HG02885 (cell line): ENCODE measurements at regions not wholly inside any gene's neighbourhood (a gene's known extent, or its start where the extent isn't known, plus 50 kb on each side); places are given as distances from the start of the nearest gene placed in this dataset.

Experiments used
- ATAC-seq: cut with Tn5 transposase; IDR thresholded peaks from one replicate; pipeline ENCODE4 v1.9.1; 2021; ENCODE audit warnings: mild to moderate bottlenecking; ENCODE audit not compliant: unreplicated experiment, poor library complexity

- ATAC-seq, result no peak
Measured at GRCh38 chr18:21162786-21163185, 51.2 kb upstream of the ROCK1 start.

GRCh38 chr18:21163647-21164547, 52.3 kb upstream of the ROCK1 start:
- ATAC-seq, result no peak

DNA sequence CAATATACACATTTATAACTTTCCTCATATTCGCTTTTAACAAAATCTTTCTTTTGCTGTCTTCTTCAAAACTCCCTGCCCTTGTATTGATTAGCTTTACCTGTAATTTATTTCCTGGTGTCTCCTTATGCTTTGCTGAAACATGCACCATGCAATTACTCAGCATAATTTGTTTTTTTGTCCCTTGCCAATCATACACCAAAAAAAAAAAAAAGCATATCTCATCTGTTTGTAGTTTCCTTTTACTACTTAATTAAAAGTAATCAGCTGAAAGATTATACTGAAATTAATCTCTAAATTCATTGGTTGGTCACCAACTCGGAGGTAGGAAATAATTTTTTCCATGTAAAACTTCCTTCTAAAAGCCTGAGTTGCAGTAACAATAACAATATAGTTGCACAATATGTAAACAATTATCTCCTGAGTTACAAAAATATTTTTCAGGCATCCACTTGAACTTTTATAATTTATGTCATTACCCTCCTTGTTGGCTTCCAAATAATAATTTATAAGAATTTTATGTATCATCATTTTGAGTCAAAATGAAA, 53.0 kb upstream of the ROCK1 start:
- no peak for ATAC-seq

GRCh38 chr18:21167641-21168377, 56.2 kb upstream of the ROCK1 start:
- ATAC-seq, result no peak

- ATAC-seq, result no peak
Measured at GRCh38 chr18:21168880-21169279, 57.3 kb upstream of the ROCK1 start.

GRCh38 chr18:21177822-21178221, 64.2 kb upstream of the GREB1L start:
- no peak for ATAC-seq

DNA sequence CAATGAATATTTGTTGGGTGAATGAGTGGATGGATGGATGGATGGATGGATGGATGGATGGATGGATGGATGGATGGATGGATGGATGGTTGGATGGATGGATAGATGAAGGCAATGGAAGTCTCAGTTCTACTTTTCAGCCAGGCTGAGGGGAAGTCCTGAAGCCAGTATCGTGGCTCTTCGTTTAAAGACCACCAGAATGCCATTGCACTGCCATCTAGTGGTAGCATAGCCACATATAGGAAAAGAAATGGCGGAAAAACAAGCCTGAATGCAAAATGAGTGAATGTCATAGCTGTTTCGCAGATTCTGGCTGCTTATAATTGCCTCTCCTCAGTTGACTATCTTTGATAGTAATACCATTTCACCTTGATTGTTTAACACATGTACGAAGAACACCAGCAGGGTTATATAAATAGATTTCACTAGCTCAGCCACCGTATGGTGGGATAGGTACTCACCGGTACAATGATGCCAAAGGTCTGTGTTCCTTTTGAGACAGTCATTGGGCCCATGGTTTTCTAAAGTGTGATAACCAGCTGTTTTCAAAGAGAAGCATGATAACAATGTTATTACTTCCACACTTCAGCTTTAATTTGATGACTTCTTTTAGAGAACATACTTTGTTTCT, 62.3 kb upstream of the GREB1L start:
- peak; percentile 79 for ATAC-seq

- no peak for ATAC-seq
Measured at GRCh38 chr18:21180588-21180987, 61.4 kb upstream of the GREB1L start.

- no peak for ATAC-seq
Measured at GRCh38 chr18:21181766-21182165, 60.3 kb upstream of the GREB1L start.

GRCh38 chr18:21183670-21184069, 58.4 kb upstream of the GREB1L start:
- no peak for ATAC-seq

DNA sequence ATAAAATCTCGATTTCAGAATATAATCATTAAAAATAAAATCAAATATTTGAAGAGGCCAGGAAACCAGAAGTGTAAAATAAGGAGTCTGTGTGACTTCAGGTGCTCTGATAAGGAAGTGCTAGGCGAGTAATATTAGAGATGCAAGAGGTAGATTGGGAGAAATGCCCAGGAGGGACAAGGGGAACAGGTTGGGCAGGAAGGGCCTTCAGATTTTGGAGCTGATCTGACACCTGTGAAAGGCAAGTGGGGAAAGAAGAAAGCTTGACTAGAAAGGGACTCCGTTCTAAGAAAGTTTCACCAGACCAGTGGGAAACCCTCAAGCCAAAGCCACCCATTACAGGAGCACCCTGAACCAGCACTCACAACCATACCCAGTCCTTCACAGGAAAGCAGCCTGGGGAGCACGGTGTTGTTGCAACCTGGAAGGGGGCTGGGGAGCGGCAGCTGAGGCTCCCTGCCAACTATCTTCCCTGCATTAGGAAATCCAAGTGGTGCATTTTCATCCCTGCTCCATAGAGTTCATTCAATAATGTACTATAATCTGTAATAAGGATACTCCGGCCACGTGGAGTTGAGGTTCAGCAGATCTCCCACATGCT, 57.5 kb upstream of the GREB1L start:
- no peak for ATAC-seq

GRCh38 chr18:21187886-21188285, 54.1 kb upstream of the GREB1L start:
- ATAC-seq, result no peak

DNA sequence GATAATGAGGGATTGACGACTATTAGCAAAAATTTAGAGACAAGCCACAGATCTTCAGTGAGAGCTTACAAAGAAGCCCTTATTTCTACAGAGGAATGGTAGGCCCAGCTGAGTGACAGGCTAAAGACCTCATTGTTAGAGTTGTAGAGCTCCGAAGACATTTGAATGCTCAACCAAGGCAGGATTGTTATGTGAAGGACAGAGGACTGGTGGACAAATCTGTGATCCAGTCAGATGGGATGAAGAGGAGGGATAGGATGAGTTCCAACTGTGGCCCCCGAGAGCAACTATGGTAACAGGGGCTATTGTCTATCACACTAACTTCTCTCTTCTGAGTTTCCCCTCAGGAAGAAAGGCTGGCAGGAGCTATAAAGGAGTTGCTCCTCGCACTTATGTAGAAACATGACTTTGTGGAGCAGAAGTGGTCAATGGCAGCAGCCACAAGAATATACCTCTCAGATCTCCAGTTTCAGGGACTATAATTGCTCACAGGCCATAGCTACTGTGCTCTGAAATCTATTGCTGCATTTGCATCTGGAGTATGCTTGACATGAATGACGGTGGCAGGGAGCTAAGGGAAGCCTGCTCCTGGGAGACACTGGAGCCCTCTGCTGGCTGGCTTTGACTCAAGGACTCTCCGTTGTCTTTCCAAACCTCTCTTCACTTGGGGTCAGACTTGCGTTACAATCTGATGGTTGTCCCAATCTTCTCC, 50.3 kb upstream of the GREB1L start:
- ATAC-seq, result peak; percentile 50
